DND-41 (cell line): ENCODE measurements at regions not wholly inside any gene's neighbourhood (a gene's known extent, or its start where the extent isn't known, plus 50 kb on each side); places are given as distances from the start of the nearest gene placed in this dataset.

ENCODE experiments used
- CTCF ChIP-seq: IDR thresholded peaks from 2 replicates; pipeline ENCODE4 v1.5.1; 2012; ENCODE audit warnings: borderline replicate concordance, low read length, moderate library complexity, mild to moderate bottlenecking; ENCODE audit not compliant: poor library complexity, severe bottlenecking; ENCODE audit errors: extremely low read depth
- EZH2 ChIP-seq: IDR thresholded peaks from 3 replicates; pipeline ENCODE4 v1.6.1; 2012; ENCODE audit warnings: borderline replicate concordance, low read depth, mild to moderate bottlenecking, moderate library complexity, low read length, inconsistent platforms; ENCODE audit not compliant: severe bottlenecking

DNA sequence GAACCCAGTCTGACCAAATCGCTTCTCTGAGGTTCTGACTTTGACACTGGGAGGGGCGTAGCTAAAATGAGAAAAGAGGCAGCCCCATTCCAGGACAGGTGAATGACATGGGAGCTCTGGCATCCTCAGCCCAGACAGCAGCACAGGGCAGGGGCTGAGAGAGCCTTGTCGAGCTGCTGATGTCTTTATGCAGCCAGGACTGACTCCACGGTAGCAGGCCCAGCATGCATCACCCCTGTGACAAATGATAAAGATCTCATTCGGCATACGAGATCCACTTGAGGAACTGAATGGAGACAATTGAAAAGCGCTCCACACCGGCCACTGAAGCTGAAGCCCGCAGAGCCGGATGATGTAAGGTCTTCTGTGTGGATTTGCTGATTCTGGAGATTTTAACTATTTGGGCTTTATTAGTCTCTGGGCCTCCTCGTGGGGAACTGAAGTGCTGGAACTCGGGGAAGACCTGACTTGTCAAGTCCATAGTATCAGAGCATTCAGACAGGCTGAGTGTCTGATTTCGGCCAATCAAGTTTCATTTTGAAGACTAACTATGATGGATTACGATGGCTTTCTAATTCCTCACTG lies 56.9 kb upstream of the MAP1LC3B2 start:
- TF ChIP-seq CTCF (no peak), EZH2 (no peak)
